ENCODE measurements at regions not wholly inside any gene's neighbourhood (a gene's known extent, or its start where the extent isn't known, plus 50 kb on each side); places are given as distances from the start of the nearest gene placed in this dataset.

- Mint-ChIP-seq H3K4me1 (no peaks in the 10 kb centered on the region), H3K27me3 (ENCODE audit: low read depth in 3 of 3) (peaks cover 0 to 2% (median 0%) of the 10 kb centered on the region in 3 donors), H3K4me3 (no peak overlapping the region), H3K27ac (no peak overlapping the region), H3K9me3 (peaks cover 15 to 56% (median 29%) of the 10 kb centered on the region in 6 donors), H3K36me3 (no peaks in the 10 kb centered on the region)
- no peak for DNase-seq
These were observed 554.3 kb upstream of the LRRC4C start for GRCh38 chr11:42013656-42014201.

GRCh38 chr11:42021911-42022310 is 562.5 kb upstream of the LRRC4C start:
- Mint-ChIP-seq H3K27me3 (ENCODE audit: low read depth in 3 of 3) (peaks cover 0 to 4% (median 0%) of the 10 kb centered on the region in 3 donors), H3K9me3 (peaks cover 7 to 53% (median 35%) of the 10 kb centered on the region in 6 donors), H3K4me3 (no peak overlapping the region), H3K27ac (no peak overlapping the region), H3K4me1 (no peaks in the 10 kb centered on the region), H3K36me3 (no peaks in the 10 kb centered on the region)
- DNase-seq = no peak

- no peaks in the 10 kb centered on the region for H3K4me1 Mint-ChIP-seq
- no peaks in the 10 kb centered on the region for H3K36me3 Mint-ChIP-seq
- peaks cover 0 to 4% (median 0%) of the 10 kb centered on the region in 3 donors for H3K27me3 Mint-ChIP-seq (ENCODE audit: low read depth in 3 of 3)
- H3K9me3 Mint-ChIP-seq = peaks cover 10 to 56% (median 37%) of the 10 kb centered on the region in 6 donors
- no peak for DNase-seq
- H3K4me3 Mint-ChIP-seq = no peak overlapping the region
- no peak overlapping the region for H3K27ac Mint-ChIP-seq
These were observed 563.8 kb upstream of the LRRC4C start for GRCh38 chr11:42023267-42023666.

- H3K4me3 Mint-ChIP-seq = no peak overlapping the region
- no peak overlapping the region for H3K27ac Mint-ChIP-seq
- H3K4me1 Mint-ChIP-seq = no peaks in the 10 kb centered on the region
These were observed 565.8 kb upstream of the LRRC4C start for GRCh38 chr11:42025121-42025803.

GRCh38 chr11:42034826-42035225 is 575.4 kb upstream of the LRRC4C start:
- Mint-ChIP-seq H3K27ac (no peak overlapping the region), H3K9me3 (peaks cover 3 to 42% (median 14%) of the 10 kb centered on the region in 6 donors), H3K4me3 (no peak overlapping the region), H3K36me3 (no peaks in the 10 kb centered on the region), H3K4me1 (no peaks in the 10 kb centered on the region), H3K27me3 (ENCODE audit: low read depth in 3 of 3) (no peaks in the 10 kb centered on the region)
- DNase-seq = no peak

More at GRCh38 chr11:42025121-42025803, 565.8 kb upstream of the LRRC4C start:
- Mint-ChIP-seq H3K27me3 (ENCODE audit: low read depth in 3 of 3) (peaks cover 0 to 2% (median 0%) of the 10 kb centered on the region in 3 donors), H3K36me3 (no peaks in the 10 kb centered on the region), H3K9me3 (peaks cover 8 to 56% (median 37%) of the 10 kb centered on the region in 6 donors)
- no peak for DNase-seq

- Mint-ChIP-seq H3K36me3 (no peaks in the 10 kb centered on the region), H3K27me3 (ENCODE audit: low read depth in 3 of 3) (no peaks in the 10 kb centered on the region)
- no peak for DNase-seq
These were observed 576.7 kb upstream of the LRRC4C start for GRCh38 chr11:42036201-42036600.

GRCh38 chr11:42043312-42043711 is 583.9 kb upstream of the LRRC4C start:
- H3K27ac Mint-ChIP-seq = no peak overlapping the region
- H3K4me1 Mint-ChIP-seq = no peaks in the 10 kb centered on the region
- peaks cover 6 to 65% (median 28%) of the 10 kb centered on the region in 6 donors for H3K9me3 Mint-ChIP-seq
- no peak overlapping the region for H3K4me3 Mint-ChIP-seq
- H3K36me3 Mint-ChIP-seq = no peaks in the 10 kb centered on the region
- no peak for DNase-seq
- H3K27me3 Mint-ChIP-seq (ENCODE audit: low read depth in 3 of 3) = no peaks in the 10 kb centered on the region

More at GRCh38 chr11:42036201-42036600, 576.7 kb upstream of the LRRC4C start:
- Mint-ChIP-seq H3K4me1 (no peaks in the 10 kb centered on the region), H3K4me3 (no peak overlapping the region), H3K9me3 (peaks cover 3 to 42% (median 12%) of the 10 kb centered on the region in 6 donors), H3K27ac (no peak overlapping the region)

GRCh38 chr11:42047637-42048555 is 588.4 kb upstream of the LRRC4C start:
- Mint-ChIP-seq H3K27me3 (ENCODE audit: low read depth in 3 of 3) (no peaks in the 10 kb centered on the region), H3K36me3 (no peaks in the 10 kb centered on the region), H3K9me3 (peaks cover 6 to 60% (median 33%) of the 10 kb centered on the region in 6 donors), H3K4me3 (no peak overlapping the region), H3K27ac (no peak overlapping the region), H3K4me1 (no peaks in the 10 kb centered on the region)
- DNase-seq = no peak

GRCh38 chr11:42049186-42049585 is 589.7 kb upstream of the LRRC4C start:
- no peaks in the 10 kb centered on the region for H3K36me3 Mint-ChIP-seq
- no peak overlapping the region for H3K27ac Mint-ChIP-seq
- H3K9me3 Mint-ChIP-seq = peaks cover 10 to 65% (median 32%) of the 10 kb centered on the region in 6 donors
- no peaks in the 10 kb centered on the region for H3K4me1 Mint-ChIP-seq
- no peak for DNase-seq
- no peak overlapping the region for H3K4me3 Mint-ChIP-seq
- no peaks in the 10 kb centered on the region for H3K27me3 Mint-ChIP-seq (ENCODE audit: low read depth in 3 of 3)

GRCh38 chr11:42049650-42050049 is 590.2 kb upstream of the LRRC4C start:
- DNase-seq = no peak
- no peak overlapping the region for H3K4me3 Mint-ChIP-seq
- H3K36me3 Mint-ChIP-seq = no peaks in the 10 kb centered on the region
- peaks cover 10 to 65% (median 28%) of the 10 kb centered on the region in 6 donors for H3K9me3 Mint-ChIP-seq
- H3K27ac Mint-ChIP-seq = no peak overlapping the region
- H3K27me3 Mint-ChIP-seq (ENCODE audit: low read depth in 3 of 3) = no peaks in the 10 kb centered on the region
- no peaks in the 10 kb centered on the region for H3K4me1 Mint-ChIP-seq

GRCh38 chr11:42054351-42054900 is 595.0 kb upstream of the LRRC4C start:
- Mint-ChIP-seq H3K36me3 (no peaks in the 10 kb centered on the region), H3K9me3 (peaks cover 6 to 48% (median 21%) of the 10 kb centered on the region in 6 donors), H3K27me3 (ENCODE audit: low read depth in 3 of 3) (no peaks in the 10 kb centered on the region), H3K4me1 (no peaks in the 10 kb centered on the region), H3K27ac (no peak overlapping the region), H3K4me3 (no peak overlapping the region)
- DNase-seq = no peak

GRCh38 chr11:42055606-42056005 is 596.2 kb upstream of the LRRC4C start:
- no peak for DNase-seq
- no peaks in the 10 kb centered on the region for H3K36me3 Mint-ChIP-seq
- H3K27ac Mint-ChIP-seq = no peak overlapping the region
- no peaks in the 10 kb centered on the region for H3K27me3 Mint-ChIP-seq (ENCODE audit: low read depth in 3 of 3)
- H3K9me3 Mint-ChIP-seq = peaks cover 5 to 47% (median 16%) of the 10 kb centered on the region in 6 donors
- no peaks in the 10 kb centered on the region for H3K4me1 Mint-ChIP-seq
- no peak overlapping the region for H3K4me3 Mint-ChIP-seq

GRCh38 chr11:42058794-42059193 is 599.3 kb upstream of the LRRC4C start:
- H3K36me3 Mint-ChIP-seq = no peaks in the 10 kb centered on the region
- H3K27me3 Mint-ChIP-seq (ENCODE audit: low read depth in 3 of 3) = no peaks in the 10 kb centered on the region

More at GRCh38 chr11:42058794-42059193, 599.3 kb upstream of the LRRC4C start:
- peaks cover 2 to 33% (median 8%) of the 10 kb centered on the region in 6 donors for H3K9me3 Mint-ChIP-seq
- no peak overlapping the region for H3K27ac Mint-ChIP-seq
- H3K4me3 Mint-ChIP-seq = no peak overlapping the region
- no peak for DNase-seq
- no peaks in the 10 kb centered on the region for H3K4me1 Mint-ChIP-seq

Data from immature natural killer cell (primary cell).